COLO668 (cell line): ENCODE measurements at regions not wholly inside any gene's neighbourhood (a gene's known extent, or its start where the extent isn't known, plus 50 kb on each side); places are given as distances from the start of the nearest gene placed in this dataset.

Experiments
- DNase-seq: peaks from one replicate; lab custom pipeline; 2025; ENCODE audit not compliant: unreplicated experiment; lab: John Stamatoyannopoulos, UW

- no peak for DNase-seq
These were observed 136.8 kb downstream of the C5orf15 start for GRCh38 chr5:133831491-133832224.

GRCh38 chr5:133830911-133831310, 137.5 kb downstream of the C5orf15 start:
- no peak for DNase-seq

DNA sequence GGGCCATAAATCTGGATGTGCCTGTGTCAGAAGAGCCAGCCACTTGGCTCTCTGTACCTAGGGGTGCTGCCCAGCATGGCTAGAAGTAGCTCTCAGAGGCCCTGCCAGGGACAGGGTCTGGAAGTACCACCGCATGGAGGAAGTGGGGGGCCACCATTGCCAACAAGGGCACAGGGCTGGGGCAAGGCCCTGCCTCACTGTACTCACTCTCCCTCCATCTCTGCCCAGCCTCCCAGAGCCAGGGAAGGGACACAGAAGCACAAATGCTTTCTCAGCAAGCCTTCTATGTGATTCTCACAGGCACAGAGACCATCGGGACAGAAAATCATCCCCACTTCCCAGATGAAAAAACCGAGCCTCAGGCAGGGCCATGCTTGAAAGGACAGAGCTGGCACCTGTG, 138.1 kb downstream of the C5orf15 start:
- DNase-seq: no peak

DNA sequence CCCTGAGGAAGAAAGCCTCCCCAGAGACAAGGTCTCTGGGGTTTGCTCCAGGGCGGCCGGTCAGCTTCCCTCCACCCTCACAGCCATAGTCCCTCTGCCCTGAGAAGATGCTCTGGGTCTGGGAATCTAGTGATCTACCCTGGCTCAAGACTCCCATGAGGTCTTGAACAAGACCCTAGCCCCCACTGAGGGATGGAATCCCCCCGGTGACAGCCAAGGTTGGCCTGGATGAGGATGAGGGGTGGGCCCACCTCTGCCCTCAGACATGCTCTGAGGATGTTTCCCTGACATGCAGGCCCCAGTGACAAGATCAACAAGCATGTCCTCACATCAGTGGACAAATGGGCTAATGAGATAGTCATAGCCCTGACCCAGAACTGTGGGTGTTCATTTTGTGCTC, 138.6 kb downstream of the C5orf15 start:
- no peak for DNase-seq

- DNase-seq: no peak
These were observed 139.7 kb downstream of the C5orf15 start for GRCh38 chr5:133828722-133829121.

- no peak for DNase-seq
These were observed 140.6 kb downstream of the C5orf15 start for GRCh38 chr5:133827830-133828229.

DNA sequence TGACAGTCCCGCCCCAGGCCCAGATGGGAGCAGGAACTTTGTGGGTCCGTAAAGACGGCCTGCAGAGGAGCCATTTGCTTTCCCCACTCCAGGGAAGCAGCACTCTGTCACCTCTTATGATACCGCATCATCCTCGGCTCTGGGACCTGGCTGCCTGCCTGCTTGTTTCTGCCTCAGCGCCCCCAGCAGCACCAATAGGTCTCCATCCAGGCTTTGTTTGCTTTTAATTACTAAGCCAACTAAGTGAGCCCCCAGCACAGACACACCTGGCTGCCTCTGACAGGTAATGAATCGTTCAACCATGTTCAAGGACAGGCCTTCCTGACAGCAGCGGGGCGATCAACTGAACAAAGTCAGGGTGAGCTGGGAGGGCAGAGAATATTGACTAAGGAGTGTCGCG, 141.4 kb downstream of the C5orf15 start:
- peak; percentile 76 for DNase-seq

DNA sequence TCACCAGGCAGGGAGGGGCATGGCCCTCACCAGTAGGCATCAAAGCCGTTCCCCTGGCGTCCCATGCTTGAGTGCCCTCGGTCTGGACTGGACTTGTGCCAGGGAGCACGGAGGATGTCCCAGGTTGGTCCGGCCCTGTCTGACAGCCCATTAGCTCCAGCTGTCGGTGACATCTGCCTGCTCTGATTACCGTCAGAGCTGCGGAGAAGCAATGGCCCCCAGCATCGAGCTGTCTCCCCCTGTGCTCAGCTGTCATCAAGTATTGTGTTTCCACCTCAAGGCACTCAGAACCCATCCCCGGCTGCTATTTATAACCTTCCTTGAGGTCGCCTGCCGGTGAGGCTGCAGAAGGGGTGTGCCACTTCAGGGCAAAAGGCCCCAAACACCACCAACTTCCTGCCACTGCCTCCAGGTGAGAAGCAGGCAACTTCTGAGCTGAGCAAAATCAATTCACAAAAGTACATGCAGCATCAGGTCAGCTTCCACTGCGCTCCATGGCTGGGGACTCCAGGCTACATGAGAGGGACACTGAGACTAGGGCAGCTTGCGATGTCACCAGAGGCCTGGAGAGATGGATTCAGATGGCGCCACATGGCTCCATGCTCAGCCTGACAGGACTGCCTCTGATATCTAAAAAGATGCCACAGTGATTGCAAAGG, 142.7 kb downstream of the C5orf15 start:
- peak; percentile 82 for DNase-seq

- DNase-seq: peak; percentile 2
These were observed 143.7 kb downstream of the C5orf15 start for GRCh38 chr5:133824661-133825254.

DNA sequence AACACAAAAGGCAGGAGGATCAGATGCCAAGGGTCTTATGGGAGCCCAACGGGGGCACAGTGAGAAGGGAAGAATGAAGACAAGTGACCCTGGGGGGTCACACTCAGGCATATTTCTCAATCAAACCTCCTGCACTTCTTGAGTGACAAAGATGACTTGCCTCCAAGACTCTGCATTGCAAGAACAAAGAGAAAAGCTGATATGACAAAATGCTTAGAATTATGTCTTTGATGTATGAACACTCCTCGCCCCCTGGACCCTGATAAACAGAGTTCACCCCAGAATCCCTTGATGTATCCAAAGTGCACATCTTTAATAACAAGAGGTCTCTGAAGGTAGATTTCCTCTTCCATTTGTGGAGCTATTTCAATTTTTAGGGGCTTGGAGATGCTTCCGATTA, 146.5 kb downstream of the C5orf15 start:
- no peak for DNase-seq

- no peak for DNase-seq
These were observed 147.1 kb downstream of the C5orf15 start for GRCh38 chr5:133821311-133821741.

DNA sequence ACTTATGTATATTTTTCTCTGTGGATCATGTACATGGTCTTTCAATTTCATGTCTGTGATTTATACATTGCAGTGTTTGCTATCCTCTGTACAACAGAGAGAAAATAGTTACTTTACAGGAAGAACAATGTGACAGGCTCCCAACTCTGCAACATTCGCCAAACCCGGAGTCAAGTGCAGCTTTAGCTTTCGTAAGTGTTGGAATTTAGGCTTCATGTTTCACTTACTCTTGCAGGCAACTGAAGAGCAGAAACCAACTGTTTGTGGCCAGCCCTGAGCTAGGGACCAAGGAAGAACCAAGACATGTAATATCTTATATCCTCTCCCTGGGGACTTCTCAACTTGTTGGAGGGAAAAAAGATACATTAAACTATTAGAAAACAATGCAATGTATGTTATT, 147.9 kb downstream of the C5orf15 start:
- no peak for DNase-seq

GRCh38 chr5:133819977-133820471, 148.4 kb downstream of the C5orf15 start:
- no peak for DNase-seq

DNA sequence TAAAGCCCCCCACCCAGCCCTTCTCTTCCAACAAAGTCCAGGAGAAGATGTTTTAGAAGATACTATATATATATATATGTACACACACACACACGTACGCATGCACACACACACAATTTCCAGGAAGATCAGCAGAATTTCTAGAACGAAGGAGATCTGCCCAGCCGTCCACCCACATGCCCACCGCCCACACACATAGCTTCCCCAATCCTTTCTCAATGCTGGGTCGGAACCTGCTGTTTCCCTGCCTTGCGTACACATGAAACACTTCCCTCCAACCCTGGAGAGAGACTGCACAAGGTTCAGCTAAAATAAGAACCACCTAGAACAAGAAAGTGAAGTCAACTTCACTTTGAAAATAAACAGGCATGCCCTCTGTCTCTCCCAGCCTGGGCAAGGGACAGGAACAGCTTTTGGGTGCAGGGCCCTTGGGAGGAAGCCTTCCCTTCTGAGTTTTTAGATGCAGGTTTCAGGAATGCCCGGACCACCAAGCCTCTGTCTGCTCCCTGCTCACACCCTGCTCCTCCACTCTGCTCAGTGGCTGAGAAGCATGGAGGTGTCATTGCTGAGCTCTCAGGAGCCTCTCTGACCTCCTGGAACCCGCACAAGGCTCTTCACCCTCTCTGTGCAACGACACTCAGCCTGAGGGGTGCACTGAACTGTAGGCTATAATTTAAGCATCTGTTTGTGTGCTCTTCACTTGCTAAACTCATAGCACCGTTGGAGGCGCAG, 149.4 kb downstream of the C5orf15 start:
- DNase-seq: no peak

DNA sequence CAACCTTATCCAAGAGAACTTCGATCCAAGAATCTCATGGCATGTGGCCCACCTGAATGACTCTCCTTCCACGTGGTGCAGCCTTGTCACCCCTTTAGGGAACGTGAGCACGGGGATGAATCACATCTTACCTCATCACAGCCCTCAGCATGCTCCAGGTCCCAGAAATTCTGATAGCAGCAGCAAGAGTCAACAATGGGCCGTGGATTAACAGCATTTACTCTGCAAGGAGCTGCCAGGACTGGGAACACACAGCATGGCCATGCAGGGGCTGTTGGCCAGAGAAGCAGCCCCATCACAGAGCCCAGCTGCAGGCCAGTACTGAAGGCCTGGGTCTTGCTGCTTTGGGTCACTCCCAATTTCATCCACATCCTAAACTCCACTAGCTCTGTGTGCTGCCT, 150.4 kb downstream of the C5orf15 start:
- no peak for DNase-seq

DNA sequence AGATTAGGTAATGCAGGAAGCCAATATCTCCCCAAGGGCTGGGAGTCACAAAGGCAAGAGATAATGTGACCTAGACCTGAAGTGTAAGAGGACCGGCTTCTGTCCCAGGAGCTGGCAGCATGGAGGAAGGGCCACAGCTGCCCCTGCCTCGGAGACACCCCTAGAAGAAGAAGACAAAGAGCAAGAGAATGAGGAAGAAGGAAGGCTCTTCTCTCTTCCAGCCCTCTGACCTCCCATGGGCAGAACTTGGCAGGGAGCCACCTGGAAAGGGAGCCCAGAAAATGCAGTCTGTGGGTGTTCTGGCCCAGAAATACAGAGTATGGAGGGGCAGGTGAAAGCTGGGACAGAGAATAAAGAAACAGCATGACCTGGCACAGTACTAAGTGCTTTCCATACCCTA, 151.0 kb downstream of the C5orf15 start:
- DNase-seq: no peak

- DNase-seq: no peak
These were observed 151.6 kb downstream of the C5orf15 start for GRCh38 chr5:133816791-133817190.

DNA sequence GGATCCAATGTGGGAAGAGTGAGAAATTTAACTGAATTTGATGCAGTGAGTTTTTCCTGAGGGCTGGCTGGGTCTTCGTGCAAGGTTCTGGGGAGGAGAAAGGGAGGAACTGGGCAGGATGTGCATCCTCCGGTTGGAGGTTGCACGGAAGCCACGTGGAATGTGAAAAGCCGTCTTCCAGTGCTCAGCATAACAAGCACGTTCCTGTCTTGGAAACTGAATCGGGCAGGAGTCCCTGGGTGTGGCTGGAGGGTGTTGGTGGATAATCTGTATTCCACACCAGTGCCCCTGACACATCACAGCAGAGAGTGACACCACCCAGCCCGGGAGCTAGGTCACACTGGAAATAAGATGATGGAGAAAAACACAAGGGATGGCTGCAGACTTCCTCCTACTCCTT, 154.3 kb downstream of the C5orf15 start:
- DNase-seq: no peak

GRCh38 chr5:133811168-133811567, 157.3 kb downstream of the C5orf15 start:
- no peak for DNase-seq

DNA sequence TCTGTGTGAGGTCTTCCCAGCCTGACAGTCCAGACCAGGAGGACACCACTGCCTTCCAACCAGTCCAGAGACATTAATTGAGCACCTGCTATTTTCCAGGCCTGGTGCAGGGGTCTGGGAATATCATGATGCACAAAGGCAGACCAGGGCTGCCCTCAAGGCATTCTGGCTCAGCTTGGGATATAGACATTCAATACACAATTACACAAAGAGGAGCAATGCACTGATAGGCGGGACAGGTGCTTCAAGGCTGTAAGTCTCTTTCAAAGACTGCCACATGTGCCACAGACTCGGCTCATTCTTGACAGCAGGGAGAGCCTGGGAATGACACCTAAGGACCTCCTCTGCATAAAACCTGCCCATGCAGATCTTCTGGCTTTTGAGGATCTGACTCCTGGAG, 158.6 kb downstream of the C5orf15 start:
- no peak for DNase-seq

- DNase-seq: peak; percentile 16
These were observed 161.1 kb downstream of the C5orf15 start for GRCh38 chr5:133807348-133807747.
